ENCODE measurements at regions not wholly inside any gene's neighbourhood (a gene's known extent, or its start where the extent isn't known, plus 50 kb on each side); places are given as distances from the start of the nearest gene placed in this dataset.

DNA sequence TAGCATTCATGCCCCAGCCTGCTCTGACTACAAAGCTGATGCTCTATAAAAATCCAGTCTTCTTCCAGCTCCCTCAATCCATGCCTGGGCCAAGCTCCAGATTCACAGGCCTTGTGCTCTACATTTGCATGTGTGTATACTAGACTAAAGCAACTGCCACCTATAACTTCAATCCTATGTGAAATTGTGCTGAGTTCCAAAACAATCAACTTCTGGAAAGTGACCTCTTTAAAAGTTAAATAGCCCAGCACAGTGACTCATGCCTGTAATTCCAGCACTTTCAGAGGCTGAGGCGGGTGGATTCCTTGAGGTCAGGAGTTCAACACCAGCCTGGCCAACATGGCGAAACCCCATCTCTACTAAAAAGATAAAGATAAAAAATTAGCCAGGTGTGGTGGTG lies 114.3 kb upstream of the ZC3H12C start:
- DNase-seq = no peak

DNA sequence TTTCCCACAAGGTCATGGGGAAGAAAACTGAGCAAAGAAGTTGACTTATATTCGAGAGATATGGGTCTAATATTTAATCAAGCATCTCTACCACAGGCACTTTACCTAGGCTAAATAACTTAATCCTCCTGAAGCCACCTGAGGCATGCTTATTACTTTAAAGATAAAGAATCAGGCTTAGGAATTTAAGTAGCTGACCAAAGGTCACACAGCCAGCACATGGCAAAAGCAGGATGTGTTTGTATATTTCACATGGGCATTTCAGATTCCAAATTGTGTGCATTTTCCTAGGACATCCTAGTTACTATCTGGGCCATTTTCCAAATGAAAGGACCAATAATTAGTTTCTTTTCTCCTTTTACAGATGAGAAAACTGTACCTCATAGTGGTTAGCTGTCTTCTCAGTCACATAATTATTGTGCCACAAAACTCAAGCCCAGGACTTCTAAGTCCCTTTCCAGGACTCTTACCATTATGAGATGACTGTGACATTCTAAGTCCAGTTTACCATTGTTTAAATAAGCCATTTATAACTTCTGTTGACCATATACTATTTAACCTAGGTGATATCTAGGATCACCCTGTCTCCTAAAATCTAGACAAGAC lies 112.1 kb upstream of the ZC3H12C start:
- DNase-seq = no peak

DNA sequence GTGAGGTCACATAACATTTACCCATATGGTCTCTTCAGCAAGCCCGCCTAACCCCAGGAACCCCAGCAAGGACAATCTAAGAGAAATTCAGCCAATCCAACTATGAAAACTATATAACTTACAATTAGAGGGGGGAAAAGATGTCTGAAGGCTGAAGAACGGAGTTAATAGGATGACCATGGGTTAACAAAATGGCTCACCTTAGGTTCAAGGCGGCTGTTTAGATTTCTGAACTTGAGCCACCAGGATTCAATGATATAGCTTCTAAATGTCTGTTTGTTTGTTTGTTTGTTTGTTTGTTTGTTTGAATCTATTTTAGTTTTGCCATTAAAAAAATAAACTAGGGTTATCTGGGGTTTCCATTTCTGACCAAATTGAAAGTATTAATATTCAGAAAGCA lies 109.8 kb upstream of the ZC3H12C start:
- DNase-seq = no peak

DNA sequence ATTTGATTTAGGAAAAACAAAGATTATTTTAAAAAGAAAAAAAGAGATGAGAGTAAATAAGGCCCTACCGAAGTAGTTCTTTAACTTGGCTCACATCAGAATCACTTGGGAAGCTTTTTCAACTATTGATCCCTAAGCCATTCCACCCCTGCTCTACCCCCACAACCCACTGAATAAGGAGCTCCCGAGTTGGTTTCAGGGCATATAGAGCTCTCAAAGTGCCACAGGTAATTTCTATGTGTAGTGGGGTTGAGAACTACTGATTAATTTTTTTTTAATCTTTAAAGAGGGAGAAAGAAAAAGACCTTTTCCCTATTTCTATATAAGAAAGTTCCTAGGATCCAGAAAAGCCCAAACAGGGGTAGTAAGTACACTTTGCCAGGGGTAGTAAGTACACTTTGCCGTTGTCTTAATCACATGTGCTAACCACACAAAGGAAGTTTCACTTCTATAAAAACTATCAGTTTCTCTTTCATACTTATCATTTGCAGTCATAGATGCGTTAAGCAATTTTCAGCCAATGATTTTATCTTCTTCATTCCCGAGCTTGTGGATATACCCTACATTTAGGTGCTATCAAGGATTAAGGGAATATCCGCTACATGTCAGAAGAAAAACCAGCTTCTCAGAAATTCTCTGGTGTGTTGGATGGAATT lies 108.4 kb upstream of the ZC3H12C start:
- DNase-seq = no peak

DNA sequence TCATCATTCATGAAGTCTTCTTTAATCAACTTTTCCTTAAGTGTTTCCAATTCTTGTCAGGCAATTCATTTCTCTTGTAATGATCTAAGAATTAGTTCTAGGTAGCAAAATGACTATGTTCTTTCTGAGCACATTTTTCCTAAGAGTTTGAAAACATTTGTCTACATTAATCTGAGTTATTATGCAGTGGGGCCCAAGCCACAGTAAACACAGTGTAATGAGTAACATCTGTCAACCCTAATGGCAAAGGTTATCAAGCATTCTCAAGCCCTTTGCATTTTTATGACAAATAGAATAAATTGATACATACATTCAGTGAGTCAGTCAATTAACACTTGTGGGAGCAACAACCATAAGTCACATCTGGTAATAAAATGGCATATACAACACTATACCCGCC lies 106.7 kb upstream of the ZC3H12C start:
- no peak for DNase-seq

DNA sequence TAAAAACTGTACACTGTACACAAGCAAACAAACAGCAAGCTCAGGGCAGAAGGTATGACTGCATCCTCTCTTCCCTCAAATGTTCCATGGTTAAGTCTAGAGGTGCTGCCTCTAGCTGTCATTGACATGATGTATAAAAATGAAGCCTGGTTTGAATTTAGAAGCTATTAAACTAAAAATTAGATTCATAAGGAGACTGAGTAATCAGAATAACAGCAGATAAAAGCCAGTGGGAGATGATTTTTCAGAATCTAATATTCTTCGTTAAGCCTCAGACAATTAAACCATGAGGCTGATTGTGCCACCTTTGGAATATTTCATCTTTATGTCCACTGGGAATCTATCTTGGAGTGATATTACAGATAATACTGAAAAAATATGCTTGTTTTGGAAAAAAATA lies 101.4 kb upstream of the ZC3H12C start:
- no peak for DNase-seq

DNA sequence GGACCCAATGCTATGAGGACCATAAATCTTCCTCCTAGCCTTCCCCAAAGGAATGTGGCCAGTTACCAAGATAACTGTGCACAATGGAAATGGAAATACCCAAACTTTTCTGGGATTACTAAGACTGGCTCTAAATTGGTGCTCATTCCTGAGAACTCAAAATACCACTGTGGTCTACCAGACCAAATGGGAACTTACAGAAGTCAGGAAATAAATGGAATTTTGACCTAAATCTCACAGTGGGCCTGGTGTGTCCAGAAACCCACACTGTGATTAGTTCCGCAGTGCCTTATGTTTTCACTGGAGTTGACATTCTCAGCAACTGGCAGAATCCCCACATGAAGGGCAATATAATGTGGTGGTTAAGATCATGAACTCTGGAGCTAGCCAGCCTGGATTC lies 99.4 kb upstream of the ZC3H12C start:
- no peak for DNase-seq

DNA sequence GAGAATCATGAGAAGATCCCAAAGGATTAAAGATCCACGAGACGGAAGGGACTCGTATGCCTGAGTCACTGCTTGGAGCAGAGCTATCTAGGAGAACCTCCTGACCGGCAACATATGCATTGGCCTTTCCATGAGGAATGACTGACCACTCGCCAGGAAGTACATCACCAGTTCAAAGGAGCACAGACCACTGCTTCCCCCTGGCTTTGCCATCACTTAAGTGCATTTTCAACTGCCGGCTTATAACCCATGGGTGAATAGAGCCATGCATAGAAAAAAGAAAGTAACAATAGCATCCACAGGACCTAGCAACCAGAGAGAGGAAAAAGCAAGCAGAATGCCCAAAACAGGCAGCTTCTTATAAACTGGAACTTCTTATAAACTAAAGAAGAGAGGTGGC lies 98.3 kb upstream of the ZC3H12C start:
- no peak for DNase-seq

DNA sequence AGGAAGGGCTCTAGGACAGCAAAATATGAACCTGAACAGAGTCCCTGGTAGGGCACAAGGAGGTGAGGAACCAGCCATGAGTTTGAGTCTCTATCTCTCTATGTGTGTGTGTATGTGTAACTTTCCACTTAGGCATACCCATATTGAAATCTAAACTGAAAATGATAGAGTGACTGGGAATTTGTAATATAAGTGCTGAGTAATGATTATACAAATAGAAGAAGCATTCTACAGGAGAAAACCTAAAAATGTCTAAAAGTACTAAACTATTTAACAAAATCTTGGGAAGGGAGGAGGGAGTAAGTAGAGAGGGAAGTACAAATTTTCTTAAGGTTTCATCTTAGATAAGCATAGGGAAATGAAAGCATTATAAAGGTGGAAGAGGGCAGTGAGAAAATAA lies 97.1 kb upstream of the ZC3H12C start:
- no peak for DNase-seq

DNA sequence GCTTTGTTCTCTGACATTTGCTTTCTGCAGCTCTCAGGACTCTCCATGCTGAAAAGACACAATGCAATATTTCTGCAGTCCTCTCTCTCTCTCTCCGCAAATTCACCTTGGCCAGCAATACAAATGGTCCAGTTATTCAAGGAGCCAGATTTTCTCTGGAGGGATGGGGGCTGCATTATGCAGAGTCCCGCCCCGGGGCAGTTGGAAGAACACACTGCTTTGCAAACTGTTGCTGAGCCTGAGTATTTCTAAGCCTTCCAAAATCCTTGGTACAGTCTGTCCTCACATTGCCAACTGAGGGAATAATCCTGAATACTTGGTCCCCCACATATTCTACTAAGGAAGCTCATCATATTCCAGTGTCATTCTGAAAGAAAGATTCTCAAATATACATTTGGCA lies 94.3 kb upstream of the ZC3H12C start:
- DNase-seq = no peak

DNA sequence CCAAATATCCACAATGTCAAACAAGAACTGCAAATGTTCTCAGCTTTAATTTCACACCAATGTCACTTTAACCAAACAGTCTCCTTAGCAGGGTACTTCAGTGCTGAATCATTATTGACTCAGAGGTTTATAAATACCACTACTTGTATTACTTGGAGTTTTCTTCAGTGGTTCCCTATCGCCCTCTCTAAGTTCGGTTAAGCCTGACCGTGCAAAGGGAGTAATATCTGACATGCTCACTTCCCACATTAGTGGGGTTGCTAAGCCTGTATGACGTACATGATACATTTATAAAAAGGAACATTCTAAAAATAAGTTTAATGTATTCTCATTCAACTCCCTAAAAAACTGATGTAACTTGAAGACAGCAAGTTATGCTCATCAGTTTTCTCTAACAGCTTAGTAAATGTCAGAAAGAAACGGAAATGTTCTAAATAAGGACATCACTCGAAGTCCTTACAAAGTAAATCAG lies 93.1 kb upstream of the ZC3H12C start:
- no peak for DNase-seq

DNA sequence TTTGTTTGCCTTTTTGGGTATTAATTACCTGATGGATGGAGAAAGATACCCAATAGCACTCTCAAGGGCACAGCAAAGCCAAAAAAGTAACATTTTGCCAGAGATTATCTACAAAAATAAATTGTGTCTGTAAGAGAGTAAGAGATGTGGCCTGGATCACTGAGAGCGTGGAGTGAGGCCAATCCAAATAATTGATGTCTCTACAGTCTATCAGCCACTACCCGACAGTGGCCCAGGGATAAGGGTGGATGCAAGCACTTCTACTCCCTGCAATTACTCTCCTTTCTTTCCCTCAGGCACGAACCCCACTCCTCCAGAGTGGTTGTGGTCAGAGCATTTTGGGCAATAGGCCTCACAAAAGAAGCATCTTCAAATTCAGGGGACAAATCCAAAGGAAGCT lies 92.3 kb upstream of the ZC3H12C start:
- no peak for DNase-seq

DNA sequence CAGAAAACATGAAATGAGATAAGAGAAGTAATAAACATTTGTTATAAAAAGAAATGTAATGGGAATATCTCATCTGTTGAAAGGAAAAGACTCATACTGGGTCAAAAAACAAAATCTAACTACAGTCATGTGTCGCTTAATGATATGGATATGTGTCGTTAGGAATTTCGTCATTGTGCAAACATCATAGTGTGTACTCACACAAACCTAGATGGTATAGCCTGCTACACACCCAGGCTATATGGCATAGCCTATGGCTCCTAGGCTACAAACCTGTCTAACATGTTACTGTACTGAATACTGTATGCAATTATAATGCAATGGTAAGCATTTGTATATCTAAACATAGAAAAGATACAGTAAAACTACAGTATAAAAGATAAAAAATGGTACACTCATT lies 89.8 kb upstream of the ZC3H12C start:
- no peak for DNase-seq

DNA sequence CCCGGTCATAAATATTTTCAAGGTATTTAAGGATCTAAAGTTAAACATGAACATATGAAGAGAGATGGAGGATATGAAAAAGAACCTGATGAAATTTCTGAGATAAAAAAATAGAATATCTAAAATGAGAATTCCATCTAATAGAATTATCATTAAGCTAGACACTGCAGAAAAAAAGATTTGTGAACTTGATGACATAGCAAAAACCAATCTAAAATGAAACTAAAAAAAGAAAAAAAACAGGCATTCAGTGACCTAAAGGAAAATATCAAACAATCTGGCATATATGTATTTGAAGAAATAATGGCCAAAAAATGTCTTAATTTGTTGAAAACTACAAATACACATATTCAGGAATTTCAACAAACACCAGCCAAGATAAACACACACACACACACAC lies 81.6 kb upstream of the ZC3H12C start:
- no peak for DNase-seq

DNA sequence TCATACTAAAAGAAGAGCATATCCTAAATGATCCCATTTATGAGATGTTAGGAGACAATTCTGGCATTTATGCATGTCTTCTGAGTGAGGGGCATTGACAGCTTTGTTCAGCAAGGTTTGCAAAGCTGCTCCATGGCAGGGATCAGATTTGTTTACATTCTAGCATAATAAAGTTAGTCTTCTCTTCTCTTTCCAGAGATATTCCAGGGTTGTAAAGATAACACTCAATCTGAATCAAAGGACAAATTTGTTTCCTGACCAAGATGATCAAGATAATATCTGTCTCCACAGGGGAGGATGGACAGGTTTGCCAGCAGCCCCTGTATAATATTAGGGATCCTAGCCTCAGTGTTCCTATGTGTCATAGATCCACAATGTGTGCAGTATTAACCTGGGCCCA lies 77.5 kb upstream of the ZC3H12C start:
- DNase-seq = no peak

DNA sequence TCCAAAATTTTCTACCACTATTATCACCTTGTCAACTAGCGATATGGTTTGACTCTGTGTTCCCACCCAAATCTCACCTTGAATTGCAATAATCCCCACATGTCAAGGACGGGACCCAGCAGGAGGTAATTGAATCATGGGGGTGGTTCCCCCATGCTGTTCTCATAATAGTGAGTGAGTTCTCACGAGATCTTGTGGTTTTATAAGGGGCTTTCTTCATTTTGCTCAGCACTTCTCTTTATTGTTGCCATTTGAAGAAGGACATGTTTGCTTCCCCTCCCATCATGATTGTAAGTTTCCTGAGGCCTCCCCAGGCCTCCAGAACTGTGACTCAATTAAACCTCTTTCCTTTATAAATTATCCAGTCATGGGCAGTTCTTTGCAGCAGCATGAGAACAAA lies 73.5 kb upstream of the ZC3H12C start:
- no peak for DNase-seq

DNA sequence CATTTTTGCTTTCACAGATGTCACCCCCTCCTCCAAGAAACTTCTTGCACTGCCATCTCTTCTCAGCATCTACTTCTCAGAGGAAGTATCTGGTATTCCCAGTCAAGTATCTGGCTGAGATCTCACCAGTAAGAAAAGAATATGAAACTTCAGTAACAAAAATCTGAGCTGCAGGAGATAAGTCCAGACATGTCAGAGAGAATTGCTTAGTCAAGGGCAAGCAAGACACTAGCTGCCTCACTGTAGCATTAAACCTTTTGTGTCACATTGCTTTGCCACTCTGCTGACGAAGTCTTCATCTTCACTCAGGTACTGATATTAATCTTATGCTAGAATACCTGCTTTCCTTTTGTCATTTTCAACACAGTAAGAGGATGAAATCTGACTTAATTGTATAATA lies 70.6 kb upstream of the ZC3H12C start:
- no peak for DNase-seq

DNA sequence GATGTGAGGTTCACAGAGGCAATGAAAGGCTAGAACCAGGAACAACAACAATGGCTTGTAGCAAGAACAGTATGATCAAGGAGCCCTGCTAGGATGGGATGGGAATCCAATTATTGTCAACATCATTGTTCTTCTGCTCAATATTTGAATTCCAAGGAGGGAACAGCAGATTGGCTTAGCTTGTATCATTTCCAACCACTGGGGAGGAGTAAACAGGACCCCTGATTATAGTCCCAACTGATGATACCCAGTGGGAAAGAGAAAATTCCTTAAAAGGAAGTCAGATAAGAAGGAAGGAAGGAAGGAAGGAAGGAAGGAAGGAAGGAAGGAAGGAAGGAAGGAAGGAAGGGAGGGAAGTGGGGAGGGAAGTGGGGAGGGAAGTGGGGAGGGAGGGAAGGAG lies 69.5 kb upstream of the ZC3H12C start:
- DNase-seq = no peak

DNA sequence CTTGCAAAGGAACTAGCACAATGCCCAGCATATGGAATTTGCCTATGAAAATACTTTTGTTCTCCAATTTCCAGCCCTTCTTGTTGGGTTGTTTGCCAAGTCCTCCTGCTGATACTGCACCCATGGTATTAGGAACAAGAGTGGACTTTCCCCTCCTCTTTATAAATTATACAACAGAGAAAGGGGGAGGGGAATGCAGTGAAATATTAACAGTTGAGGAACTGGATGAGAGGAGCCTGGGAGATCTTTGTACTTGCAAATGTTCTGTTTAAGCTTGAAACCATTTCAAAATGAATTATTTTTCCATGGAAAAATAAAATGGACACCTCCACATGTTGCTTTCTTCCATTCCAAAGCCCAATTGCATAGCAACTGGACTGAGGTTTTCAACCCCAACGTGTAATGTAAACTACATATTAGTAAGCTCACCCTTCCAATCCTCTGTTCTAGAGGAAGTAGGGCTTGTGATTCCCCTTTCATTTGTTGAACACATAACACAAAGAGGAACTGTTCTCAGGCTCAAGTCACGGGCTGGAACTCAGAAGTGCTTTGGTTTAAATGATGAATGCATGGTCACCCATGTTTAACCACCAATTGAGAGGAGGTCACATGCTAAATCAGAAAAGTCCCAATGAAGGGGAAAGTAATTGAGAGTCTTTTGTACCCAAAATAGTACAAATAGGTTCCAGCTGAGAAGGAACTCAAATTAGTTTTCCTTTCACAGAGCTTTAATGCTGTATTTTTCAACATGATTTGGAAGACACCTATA lies 66.2 kb upstream of the ZC3H12C start:
- DNase-seq = no peak

DNA sequence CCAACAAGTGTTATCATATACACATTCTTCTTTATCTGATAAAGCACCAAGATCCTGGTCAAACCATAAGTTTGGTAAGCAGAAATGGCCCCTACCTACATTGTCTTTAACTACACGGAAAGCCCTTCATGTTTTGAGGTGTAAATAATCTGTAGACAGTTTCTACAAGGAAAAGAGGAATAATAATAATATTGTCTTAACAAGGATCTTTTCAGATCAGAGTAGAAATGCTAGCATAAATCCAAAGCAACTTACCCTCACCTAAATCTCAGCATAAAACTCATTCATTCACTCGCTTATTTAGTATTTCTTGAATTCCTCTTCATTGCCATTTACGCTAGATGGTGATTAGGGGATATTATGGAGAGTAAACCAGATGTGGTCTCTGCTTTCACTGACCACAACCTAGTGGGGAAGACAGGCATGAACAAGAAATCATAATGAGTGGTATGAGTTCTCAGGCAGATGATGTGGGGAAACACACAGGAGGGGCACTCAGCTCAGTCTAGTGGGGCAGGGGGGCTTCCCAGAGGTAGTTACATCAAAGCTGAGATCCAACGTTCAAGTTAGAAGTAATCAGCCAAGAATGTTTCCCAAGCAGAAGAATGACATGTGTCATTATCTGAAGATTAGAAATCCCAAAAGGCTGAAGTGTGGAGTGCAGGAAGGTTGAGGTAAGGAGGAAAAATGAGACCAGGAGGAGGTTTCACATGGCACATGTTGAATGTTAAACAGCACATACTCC lies 65.4 kb upstream of the ZC3H12C start:
- DNase-seq = no peak

DNA sequence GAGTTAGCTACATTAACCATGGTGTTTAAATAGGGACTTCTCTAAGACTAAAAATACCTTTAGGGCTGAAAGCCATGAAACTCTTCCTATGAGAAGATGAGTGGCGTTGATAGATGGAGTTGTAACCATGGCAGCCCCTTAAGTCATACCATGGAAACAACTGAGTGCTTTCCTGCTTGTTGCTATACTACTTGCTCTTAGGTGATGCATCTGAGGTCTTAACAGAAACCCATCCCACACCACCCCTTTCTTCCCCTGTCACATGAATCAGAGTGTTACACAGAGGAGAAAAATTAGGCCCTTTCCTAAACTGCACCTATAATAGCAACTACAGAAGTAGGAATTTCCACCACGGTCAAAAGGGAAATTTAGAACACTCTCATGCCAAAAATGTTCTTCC lies 64.3 kb upstream of the ZC3H12C start:
- DNase-seq = no peak

DNA sequence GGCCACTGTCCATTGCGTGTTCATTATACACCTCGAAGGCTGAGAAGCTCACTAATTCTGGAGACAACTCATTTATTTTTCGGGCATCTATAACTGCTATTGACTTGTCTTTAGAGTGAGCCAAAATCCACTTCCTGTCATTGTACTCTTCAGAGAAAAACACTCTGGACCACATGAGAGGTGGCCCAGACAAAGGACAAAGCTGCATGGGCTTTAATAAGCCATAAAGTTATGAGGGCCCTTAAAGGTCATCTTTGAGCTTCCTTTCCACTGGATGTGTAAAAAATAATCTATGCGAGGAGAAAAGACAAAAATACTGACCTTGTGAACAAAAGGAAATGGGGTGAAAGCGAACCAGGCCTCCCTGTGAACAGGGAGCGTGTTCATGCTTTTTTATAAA lies 63.5 kb upstream of the ZC3H12C start:
- no peak for DNase-seq

DNA sequence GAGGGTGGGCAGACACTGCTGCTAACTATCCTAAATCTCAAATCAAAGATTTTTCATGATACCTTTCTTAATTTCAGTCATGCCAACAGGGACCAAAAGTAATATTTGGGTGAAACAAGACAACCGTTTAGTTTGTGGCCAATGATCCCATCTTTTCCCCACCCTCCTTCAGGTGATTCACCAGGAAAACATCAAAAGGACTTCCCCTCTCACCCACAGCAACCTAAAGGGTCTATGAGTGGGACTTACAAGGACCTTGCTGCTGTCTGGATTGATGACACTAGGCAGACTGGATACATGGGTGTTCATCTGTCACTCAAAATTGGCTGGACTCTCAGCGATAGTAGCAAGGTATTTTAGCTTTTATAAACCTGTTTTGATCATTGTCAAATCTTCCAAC lies 62.0 kb upstream of the ZC3H12C start:
- no peak for DNase-seq

DNA sequence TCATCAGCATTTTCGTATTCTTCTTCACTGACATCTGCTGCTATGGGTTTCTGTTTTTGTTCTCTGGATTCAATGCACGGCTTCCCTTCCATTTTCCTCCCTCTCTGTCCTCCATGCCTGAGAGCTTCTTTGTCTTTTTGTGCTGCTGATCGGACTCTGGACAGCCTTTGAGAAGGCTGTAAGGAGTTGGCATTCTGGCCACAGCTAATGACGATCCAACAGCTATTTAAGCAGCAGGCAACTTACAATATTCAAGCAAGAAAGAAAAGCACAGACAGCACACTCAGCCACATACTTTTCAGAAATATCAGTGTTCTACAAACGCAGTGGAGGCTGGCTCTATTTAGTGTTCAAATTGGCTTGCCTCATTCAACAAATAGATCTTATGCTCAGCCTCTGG lies 60.9 kb upstream of the ZC3H12C start:
- DNase-seq = no peak
